Liver (tissue), 3 donors: ENCODE measurements at regions not wholly inside any gene's neighbourhood (a gene's known extent, or its start where the extent isn't known, plus 50 kb on each side); places are given as distances from the start of the nearest gene placed in this dataset.

Experiments
- CTCF ChIP-seq: fragments of 150-350 bp; IDR thresholded peaks from 2 replicates; pipeline ENCODE4 v1.5.1; 2017; ENCODE audit warnings: improper control_type of control experiment, low read depth, low read length; ENCODE audit not compliant: missing input control
- FOXA1 ChIP-seq: IDR thresholded peaks from 2 replicates; pipeline ENCODE4 v1.6.1; 2016; ENCODE audit warnings: antibody characterized with exemption
- GABPA ChIP-seq, 2 donors: IDR thresholded peaks in 1 of 2; conservative IDR thresholded peaks in 1 of 2; 2 replicates each; pipeline ENCODE4 v1.6.1; 2016; ENCODE audit warnings: antibody characterized with exemption in 2 of 2, mild to moderate bottlenecking in 1 of 2, moderate library complexity in 1 of 2
- JUND ChIP-seq, 2 donors: IDR thresholded peaks; 2 replicates each; pipeline ENCODE4 v1.6.1; 2016; ENCODE audit warnings: antibody characterized with exemption in 2 of 2
- MAX ChIP-seq: IDR thresholded peaks from 2 replicates; pipeline ENCODE4 v1.6.1; 2016; ENCODE audit warnings: antibody characterized with exemption
- NR2F2 ChIP-seq: IDR thresholded peaks from 2 replicates; pipeline ENCODE4 v1.6.1; 2016; ENCODE audit warnings: antibody characterized with exemption
- REST ChIP-seq: IDR thresholded peaks from 2 replicates; pipeline ENCODE4 v1.6.1; 2016; ENCODE audit warnings: antibody characterized with exemption, mild to moderate bottlenecking
- RXRA ChIP-seq, 2 donors: IDR thresholded peaks; 2 replicates each; pipeline ENCODE4 v1.6.1; 2017 to 2018; ENCODE audit warnings: antibody characterized with exemption in 2 of 2, mild to moderate bottlenecking in 1 of 2
- TAF1 ChIP-seq: conservative IDR thresholded peaks from 2 replicates; pipeline ENCODE4 v1.6.1; 2016; ENCODE audit warnings: antibody characterized with exemption, mild to moderate bottlenecking
- ZBTB33 ChIP-seq: IDR thresholded peaks from 2 replicates; pipeline ENCODE4 v1.6.1; 2016; ENCODE audit warnings: antibody characterized with exemption
- donor health status: healthy.
- donor health status: healthy.

GRCh38 chr4:42331914-42332368 is 65.3 kb upstream of the SHISA3 start:
- TF ChIP-seq TAF1 (no peak), FOXA1 (no peak), CTCF (no peak), MAX (no peak), REST (no peak), GABPA (IDR thresholded peaks at IDR 0.05 in 1 of 2, conservative IDR thresholded peaks at IDR 0.05 in 1 of 2) (no peak), ZBTB33 (no peak), JUND (IDR thresholded peaks at IDR 0.05) (peak in 1 of 2 donors; percentile 61), NR2F2 (no peak), RXRA (IDR thresholded peaks at IDR 0.05) (no peak)
